ENCODE measurements at regions not wholly inside any gene's neighbourhood (a gene's known extent, or its start where the extent isn't known, plus 50 kb on each side); places are given as distances from the start of the nearest gene placed in this dataset.
A peak's percentile ranks its signal among the peaks of the same experiment; 100 is the strongest.

- H3K27ac Mint-ChIP-seq, result no peak overlapping the region
- no peaks in the 10 kb centered on the region for H3K4me1 Mint-ChIP-seq
- no peaks in the 10 kb centered on the region for H3K9me3 Mint-ChIP-seq
- no peaks in the 10 kb centered on the region for H3K36me3 Mint-ChIP-seq (ENCODE audit: low read depth)
- no peaks in the 10 kb centered on the region for H3K27me3 Mint-ChIP-seq
- H3K4me3 Mint-ChIP-seq, result no peak overlapping the region
- intact Hi-C loops (cut with micrococcal nuclease), result no loop called here
- no peak for DNase-seq
Observed at GRCh38 chr3:54042259-54042823, 80.0 kb upstream of the CACNA2D3 start.

- no peak overlapping the region for H3K27ac Mint-ChIP-seq
- no peaks in the 10 kb centered on the region for H3K9me3 Mint-ChIP-seq
- H3K4me3 Mint-ChIP-seq, result no peak overlapping the region
- DNase-seq, result no peak
- intact Hi-C loops (cut with micrococcal nuclease), result no loop called here
- H3K27me3 Mint-ChIP-seq, result no peaks in the 10 kb centered on the region
- H3K36me3 Mint-ChIP-seq (ENCODE audit: low read depth), result no peaks in the 10 kb centered on the region
- no peaks in the 10 kb centered on the region for H3K4me1 Mint-ChIP-seq
Observed at GRCh38 chr3:54040476-54040875, 81.9 kb upstream of the CACNA2D3 start.

GRCh38 chr3:54038391-54038790, 84.0 kb upstream of the CACNA2D3 start:
- Mint-ChIP-seq H3K27me3 (no peaks in the 10 kb centered on the region), H3K36me3 (ENCODE audit: low read depth) (no peaks in the 10 kb centered on the region), H3K4me3 (no peak overlapping the region), H3K27ac (no peak overlapping the region), H3K9me3 (no peaks in the 10 kb centered on the region), H3K4me1 (peaks cover 4% of the 10 kb centered on the region)
- DNase-seq, result no peak
- intact Hi-C loops (cut with micrococcal nuclease), result no loop called here

GRCh38 chr3:54036543-54036942, 85.8 kb upstream of the CACNA2D3 start:
- Mint-ChIP-seq H3K9me3 (no peaks in the 10 kb centered on the region), H3K36me3 (ENCODE audit: low read depth) (no peaks in the 10 kb centered on the region), H3K4me1 (peaks cover 4% of the 10 kb centered on the region), H3K27ac (no peak overlapping the region), H3K27me3 (no peaks in the 10 kb centered on the region), H3K4me3 (no peak overlapping the region)
- intact Hi-C loops (cut with micrococcal nuclease), result no loop called here
- DNase-seq, result no peak

DNA sequence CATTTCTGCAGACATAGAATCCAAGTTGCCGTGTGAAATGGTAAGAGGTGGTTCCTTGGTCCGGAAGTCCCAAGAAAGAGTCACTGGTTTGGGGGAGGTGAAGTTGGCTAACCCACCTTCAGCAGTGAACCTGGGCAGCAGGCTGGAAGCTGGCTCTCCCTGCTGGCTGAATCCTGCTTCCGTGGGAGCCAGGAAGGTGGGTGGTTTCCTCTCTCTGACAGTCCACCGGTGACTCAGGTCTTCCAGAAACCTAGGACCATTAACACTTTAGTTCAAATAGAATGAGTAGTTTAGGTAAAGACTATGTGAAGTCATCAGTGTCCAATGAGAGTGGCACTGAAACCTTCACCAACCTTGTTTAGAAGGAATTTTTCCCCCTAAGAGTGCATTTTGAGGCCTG, 87.4 kb upstream of the CACNA2D3 start:
- DNase-seq, result no peak
- Mint-ChIP-seq H3K27ac (peak overlapping the region; percentile 26), H3K36me3 (ENCODE audit: low read depth) (no peaks in the 10 kb centered on the region), H3K9me3 (no peaks in the 10 kb centered on the region), H3K4me3 (no peak overlapping the region), H3K27me3 (no peaks in the 10 kb centered on the region), H3K4me1 (peaks cover 4% of the 10 kb centered on the region)
- intact Hi-C loops (cut with micrococcal nuclease), result no loop called here

DNA sequence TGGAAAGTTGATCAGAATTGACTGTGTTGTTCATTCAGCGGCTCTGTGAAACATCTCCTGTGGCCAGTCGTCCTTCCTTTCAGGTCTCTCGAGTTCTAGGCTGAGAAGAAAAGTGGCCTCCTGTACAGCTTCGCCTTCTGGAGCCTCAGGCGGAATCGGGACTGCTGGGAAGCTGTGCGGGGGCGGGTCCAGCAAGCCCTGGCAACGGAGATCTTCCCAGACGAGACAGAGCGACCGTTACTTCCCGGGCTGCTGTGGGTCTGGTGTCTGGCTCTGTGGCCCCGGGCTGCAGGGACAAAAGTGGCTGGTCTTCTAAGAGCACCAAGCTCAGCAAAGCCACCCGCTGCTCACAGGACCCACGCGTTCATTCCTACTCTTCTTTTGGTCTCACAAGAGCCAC, 88.6 kb upstream of the CACNA2D3 start:
- Mint-ChIP-seq H3K4me1 (peaks cover 4% of the 10 kb centered on the region), H3K9me3 (no peaks in the 10 kb centered on the region), H3K4me3 (no peak overlapping the region), H3K27ac (no peak overlapping the region), H3K36me3 (ENCODE audit: low read depth) (no peaks in the 10 kb centered on the region), H3K27me3 (no peaks in the 10 kb centered on the region)
- no peak for DNase-seq
- intact Hi-C loops (cut with micrococcal nuclease), result no loop called here

DNA sequence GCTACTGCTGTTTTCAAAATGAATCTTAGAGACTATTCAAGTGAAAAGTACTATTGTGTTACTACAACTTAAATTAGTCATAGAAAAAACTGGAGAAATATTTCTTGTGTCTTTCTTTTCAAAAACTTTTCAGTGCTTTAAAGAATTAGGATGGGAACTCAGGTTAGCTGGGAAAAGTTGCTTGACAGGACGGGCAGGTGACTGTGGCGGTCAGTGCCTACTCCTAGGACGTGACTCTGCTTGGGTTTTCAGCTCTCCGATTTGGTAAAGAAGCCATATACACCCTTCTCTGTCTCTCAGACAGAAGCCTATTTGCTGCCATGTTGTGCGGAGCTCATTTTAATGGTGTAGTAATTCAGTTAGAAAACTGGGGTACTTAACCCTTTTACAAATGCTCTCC, 89.8 kb upstream of the CACNA2D3 start:
- Mint-ChIP-seq H3K36me3 (ENCODE audit: low read depth) (no peaks in the 10 kb centered on the region), H3K4me3 (no peak overlapping the region), H3K27ac (no peak overlapping the region), H3K27me3 (no peaks in the 10 kb centered on the region), H3K4me1 (peaks cover 4% of the 10 kb centered on the region), H3K9me3 (no peaks in the 10 kb centered on the region)
- DNase-seq, result no peak
- intact Hi-C loops (cut with micrococcal nuclease), result no loop called here

DNA sequence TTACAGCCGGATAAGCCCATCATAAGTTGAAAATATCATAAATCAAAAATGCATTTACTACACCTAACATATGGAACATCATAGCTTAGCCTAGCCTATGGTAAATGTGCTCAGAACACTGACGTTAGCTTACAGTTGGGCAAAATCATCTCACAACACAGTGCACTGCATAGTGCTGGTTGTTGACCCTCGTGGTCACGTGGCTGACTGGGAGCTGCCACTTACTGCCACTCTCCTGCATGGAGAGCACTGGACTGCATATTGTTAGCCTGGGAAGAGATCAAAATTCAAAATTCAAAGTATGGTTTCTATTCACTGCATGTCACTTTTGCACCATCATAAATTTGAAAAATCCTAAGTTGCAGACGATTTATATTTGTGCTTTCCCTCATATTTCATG, 94.0 kb upstream of the CACNA2D3 start:
- no peaks in the 10 kb centered on the region for H3K36me3 Mint-ChIP-seq (ENCODE audit: low read depth)
- DNase-seq, result no peak
- H3K27ac Mint-ChIP-seq, result no peak overlapping the region
- H3K4me1 Mint-ChIP-seq, result no peaks in the 10 kb centered on the region
- H3K4me3 Mint-ChIP-seq, result no peak overlapping the region
- H3K9me3 Mint-ChIP-seq, result no peaks in the 10 kb centered on the region
- intact Hi-C loops (cut with micrococcal nuclease), result no loop called here
- no peaks in the 10 kb centered on the region for H3K27me3 Mint-ChIP-seq

DNA sequence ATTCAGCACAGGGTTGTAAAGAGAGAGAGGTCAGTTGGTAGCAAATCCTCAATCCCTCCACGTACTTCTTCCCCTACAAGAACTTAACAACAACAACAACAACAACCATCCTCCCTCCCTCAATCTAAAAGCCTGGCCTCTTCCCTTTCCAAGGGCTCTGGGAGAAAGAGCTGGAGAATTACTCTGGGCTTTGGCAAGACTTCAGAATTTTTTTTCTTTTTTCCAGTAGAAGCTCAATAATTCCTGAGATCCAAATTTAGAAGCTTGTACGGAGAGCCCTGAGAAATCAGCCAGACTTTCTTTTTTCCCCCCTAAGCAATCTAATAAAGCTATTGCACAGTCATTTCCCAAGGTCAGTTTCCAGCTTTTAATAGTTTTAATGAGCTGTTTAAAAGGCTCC, 95.8 kb upstream of the CACNA2D3 start:
- no peaks in the 10 kb centered on the region for H3K27me3 Mint-ChIP-seq

DNA sequence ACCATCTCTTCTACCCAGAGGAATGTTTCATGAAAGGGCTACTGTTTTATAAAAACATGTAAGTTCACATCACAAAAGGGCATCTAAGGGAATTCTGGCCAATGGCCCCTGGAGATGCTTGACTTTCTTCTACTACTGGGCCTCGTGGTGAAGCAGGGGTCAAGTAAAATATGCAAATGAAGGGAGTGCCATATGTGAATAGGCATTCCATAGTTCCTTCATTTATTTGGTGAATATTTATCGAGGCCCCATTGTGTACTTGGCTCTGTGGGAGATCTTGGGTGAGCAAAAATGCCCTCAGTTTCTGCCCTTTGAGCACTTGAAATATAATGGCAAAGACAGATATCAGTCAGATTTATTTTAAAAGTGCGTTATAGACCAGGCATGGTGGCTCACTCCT, 101.3 kb upstream of the CACNA2D3 start:
- intact Hi-C loops (cut with micrococcal nuclease), result no loop called here
- Mint-ChIP-seq H3K9me3 (no peaks in the 10 kb centered on the region), H3K4me1 (no peaks in the 10 kb centered on the region), H3K36me3 (ENCODE audit: low read depth) (no peaks in the 10 kb centered on the region), H3K27ac (no peak overlapping the region), H3K4me3 (no peak overlapping the region), H3K27me3 (no peaks in the 10 kb centered on the region)
- no peak for DNase-seq

More for the DNA sequence above, 95.8 kb upstream of the CACNA2D3 start:
- no peaks in the 10 kb centered on the region for H3K9me3 Mint-ChIP-seq
- H3K36me3 Mint-ChIP-seq (ENCODE audit: low read depth), result no peaks in the 10 kb centered on the region
- H3K4me1 Mint-ChIP-seq, result no peaks in the 10 kb centered on the region
- intact Hi-C loops (cut with micrococcal nuclease), result no loop called here
- no peak overlapping the region for H3K4me3 Mint-ChIP-seq
- no peak overlapping the region for H3K27ac Mint-ChIP-seq
- no peak for DNase-seq

DNA sequence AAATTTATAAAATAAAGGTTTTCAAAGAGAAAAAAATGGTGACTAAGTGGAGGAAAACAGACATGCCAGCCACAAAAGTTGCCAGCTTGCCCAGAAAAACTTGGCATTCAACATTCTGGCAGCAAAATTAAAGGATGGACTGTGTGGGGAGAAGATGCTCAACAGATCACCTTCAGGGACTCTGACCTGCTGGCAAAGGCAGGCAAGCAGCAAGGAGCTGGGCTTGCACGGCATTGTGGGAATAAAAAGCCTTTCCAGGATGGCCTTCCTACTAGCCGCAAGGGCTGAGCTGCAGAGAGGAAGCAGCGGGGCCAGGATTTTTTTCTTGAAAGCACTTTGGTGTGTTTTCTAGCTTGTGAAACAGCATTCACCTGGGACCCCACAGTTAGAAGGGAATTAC, 101.9 kb upstream of the CACNA2D3 start:
- H3K9me3 Mint-ChIP-seq, result no peaks in the 10 kb centered on the region
- no peak overlapping the region for H3K4me3 Mint-ChIP-seq
- intact Hi-C loops (cut with micrococcal nuclease), result no loop called here
- no peaks in the 10 kb centered on the region for H3K27me3 Mint-ChIP-seq
- no peak for DNase-seq
- no peaks in the 10 kb centered on the region for H3K4me1 Mint-ChIP-seq
- no peaks in the 10 kb centered on the region for H3K36me3 Mint-ChIP-seq (ENCODE audit: low read depth)
- no peak overlapping the region for H3K27ac Mint-ChIP-seq

GRCh38 chr3:54014067-54014466, 108.3 kb upstream of the CACNA2D3 start:
- no peak overlapping the region for H3K4me3 Mint-ChIP-seq
- no peak overlapping the region for H3K27ac Mint-ChIP-seq
- DNase-seq, result no peak
- no peaks in the 10 kb centered on the region for H3K9me3 Mint-ChIP-seq
- H3K27me3 Mint-ChIP-seq, result no peaks in the 10 kb centered on the region
- intact Hi-C loops (cut with micrococcal nuclease), result no loop called here
- H3K36me3 Mint-ChIP-seq (ENCODE audit: low read depth), result no peaks in the 10 kb centered on the region
- H3K4me1 Mint-ChIP-seq, result no peaks in the 10 kb centered on the region

DNA sequence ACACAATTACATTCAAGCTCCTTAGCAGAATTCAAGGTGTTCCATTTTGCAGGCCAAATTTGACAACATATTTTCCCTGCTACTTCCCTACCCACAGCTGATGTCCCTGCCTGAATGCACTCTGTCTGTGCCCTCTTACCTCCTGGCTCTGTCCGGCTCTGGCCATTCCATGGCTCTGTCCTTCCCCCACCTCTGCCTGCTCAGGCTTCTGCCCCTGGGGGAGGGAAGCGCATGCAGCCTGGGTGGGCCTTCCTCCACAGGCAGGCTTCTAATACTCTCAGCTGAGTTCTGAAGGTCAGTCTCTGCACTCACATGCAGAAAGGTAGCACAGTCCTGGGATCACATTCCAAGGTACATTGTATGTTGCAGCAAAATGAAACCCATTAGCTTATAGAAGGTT, 113.6 kb upstream of the CACNA2D3 start:
- intact Hi-C loops (cut with micrococcal nuclease), result no loop called here
- H3K36me3 Mint-ChIP-seq (ENCODE audit: low read depth), result no peaks in the 10 kb centered on the region
- no peak overlapping the region for H3K4me3 Mint-ChIP-seq
- H3K4me1 Mint-ChIP-seq, result no peaks in the 10 kb centered on the region
- no peaks in the 10 kb centered on the region for H3K27me3 Mint-ChIP-seq
- H3K9me3 Mint-ChIP-seq, result no peaks in the 10 kb centered on the region
- H3K27ac Mint-ChIP-seq, result no peak overlapping the region
- DNase-seq, result no peak

DNA sequence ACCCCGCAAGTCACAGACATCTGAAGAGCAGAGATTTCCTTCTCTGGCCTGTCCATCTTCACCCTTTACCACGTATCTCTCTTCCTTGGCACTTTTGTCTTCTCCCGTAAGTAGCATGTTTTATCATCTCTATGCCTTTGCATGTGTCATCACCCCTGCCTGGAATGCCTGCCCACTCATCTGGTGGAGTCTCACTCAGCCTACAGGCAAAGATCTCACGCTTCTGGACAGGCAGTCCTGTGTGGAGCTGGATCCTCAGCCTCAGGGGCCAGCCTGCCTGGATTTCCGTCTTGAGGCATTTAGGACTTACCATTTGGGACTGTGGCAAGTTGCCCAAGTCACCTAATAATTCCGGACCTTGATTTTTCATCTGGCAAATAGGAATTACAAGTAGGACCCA, 114.3 kb upstream of the CACNA2D3 start:
- Mint-ChIP-seq H3K9me3 (no peaks in the 10 kb centered on the region), H3K27ac (no peak overlapping the region), H3K27me3 (no peaks in the 10 kb centered on the region), H3K4me1 (no peaks in the 10 kb centered on the region), H3K4me3 (no peak overlapping the region), H3K36me3 (ENCODE audit: low read depth) (no peaks in the 10 kb centered on the region)
- intact Hi-C loops (cut with micrococcal nuclease), result no loop called here
- no peak for DNase-seq

- H3K36me3 Mint-ChIP-seq (ENCODE audit: low read depth), result no peaks in the 10 kb centered on the region
- no peak for DNase-seq
- no peak overlapping the region for H3K27ac Mint-ChIP-seq
- no peak overlapping the region for H3K4me3 Mint-ChIP-seq
- no peaks in the 10 kb centered on the region for H3K27me3 Mint-ChIP-seq
- intact Hi-C loops (cut with micrococcal nuclease), result no loop called here
- H3K9me3 Mint-ChIP-seq, result no peaks in the 10 kb centered on the region
- no peaks in the 10 kb centered on the region for H3K4me1 Mint-ChIP-seq
Observed at GRCh38 chr3:54004335-54004734, 112.7 kb upstream of the SELENOK start.

Measured in activated CD4-positive, alpha-beta T cell treated with anti-CD3 and anti-CD28 coated beads, Interleukin-2, amount 10 ng/mL, durations not matched to agents 24 days and 14 days (primary cell).